SK-N-SH treated with all-trans-retinoic acid at 6 μM for 48 hours (cell line): ENCODE measurements at regions not wholly inside any gene's neighbourhood (a gene's known extent, or its start where the extent isn't known, plus 50 kb on each side); places are given as distances from the start of the nearest gene placed in this dataset.

Source experiments
- ATAC-seq: fragments of 200-7000 bp; cut with Tn5 transposase; 3 replicates; pipeline ENCODE4 v1.9.1; 2020; ENCODE audit warnings: mild to moderate bottlenecking, moderate library complexity
- ARNTL ChIP-seq: fragments of 450-650 bp; formaldehyde crosslinking; IDR thresholded peaks from 2 replicates; pipeline ENCODE4 v1.5.0; 2020; ENCODE audit warnings: low read depth, mild to moderate bottlenecking, moderate library complexity, borderline replicate concordance
- BACH2 ChIP-seq: fragments of 250-450 bp; sonication (Bioruptor Pico); IDR thresholded peaks from 2 replicates; pipeline ENCODE4 v1.9.0; 2021; ENCODE audit warnings: mild to moderate bottlenecking, borderline replicate concordance
- CSDC2 ChIP-seq: fragments of 250-450 bp; sonication (Bioruptor Pico); IDR thresholded peaks from 2 replicates; pipeline ENCODE4 v1.5.0; 2020; ENCODE audit warnings: mild to moderate bottlenecking, moderate library complexity
- GLIS3 ChIP-seq: fragments of 250-450 bp; sonication (Bioruptor Pico); IDR thresholded peaks from 2 replicates; pipeline ENCODE4 v1.5.0; 2020; ENCODE audit warnings: mild to moderate bottlenecking, moderate library complexity
- ISL1 ChIP-seq: fragments of 250-450 bp; sonication (Bioruptor Pico); IDR thresholded peaks from 2 replicates; pipeline ENCODE4 v2.1.2; 2022; ENCODE audit warnings: mild to moderate bottlenecking, moderate library complexity
- OSR1 ChIP-seq: fragments of 250-450 bp; sonication (Bioruptor Pico); IDR thresholded peaks from 2 replicates; pipeline ENCODE4 v1.8.0; 2022; ENCODE audit warnings: moderate library complexity, mild to moderate bottlenecking, inconsistent platforms
- POU6F1 ChIP-seq: fragments of 250-450 bp; sonication (Bioruptor Pico); IDR thresholded peaks from 2 replicates; pipeline ENCODE4 v1.8.0; 2021; ENCODE audit warnings: low read depth, mild to moderate bottlenecking, moderate library complexity, borderline replicate concordance
- PPARA ChIP-seq: fragments of 250-450 bp; sonication (Bioruptor Pico); IDR thresholded peaks from 2 replicates; pipeline ENCODE4 v1.5.0; 2020; ENCODE audit warnings: mild to moderate bottlenecking, borderline replicate concordance
- RARB ChIP-seq: fragments of 250-450 bp; sonication (Bioruptor Pico); IDR thresholded peaks from 2 replicates; pipeline ENCODE4 v1.8.0; 2021; ENCODE audit warnings: mild to moderate bottlenecking, moderate library complexity
- TCF4 ChIP-seq: fragments of 250-450 bp; sonication (Bioruptor Pico); IDR thresholded peaks from 2 replicates; pipeline ENCODE4 v1.8.0; 2021; ENCODE audit warnings: mild to moderate bottlenecking, moderate library complexity, borderline replicate concordance
- TOX ChIP-seq: fragments of 250-450 bp; sonication (Bioruptor Pico); IDR thresholded peaks from 2 replicates; pipeline ENCODE4 v1.8.0; 2021; ENCODE audit warnings: mild to moderate bottlenecking, moderate library complexity, borderline replicate concordance
- ZC3H10 ChIP-seq: fragments of 250-450 bp; sonication (Bioruptor Pico); IDR thresholded peaks from 2 replicates; pipeline ENCODE4 v1.5.1; 2021; ENCODE audit warnings: mild to moderate bottlenecking, moderate library complexity
- ZFP3 ChIP-seq: fragments of 250-450 bp; sonication (Bioruptor Pico); IDR thresholded peaks from 2 replicates; pipeline ENCODE4 v1.5.0; 2020; ENCODE audit warnings: mild to moderate bottlenecking, moderate library complexity
- ZFP30 ChIP-seq: fragments of 450-650 bp; formaldehyde crosslinking; IDR thresholded peaks from 2 replicates; pipeline ENCODE4 v1.5.0; 2022; ENCODE audit warnings: mild to moderate bottlenecking, moderate library complexity
- ZNF565 ChIP-seq: fragments of 450-650 bp; formaldehyde crosslinking; conservative IDR thresholded peaks from 2 replicates; pipeline ENCODE4 v1.5.0; 2020; ENCODE audit warnings: low read depth, mild to moderate bottlenecking, moderate library complexity
- ZNF70 ChIP-seq: fragments of 450-650 bp; formaldehyde crosslinking; IDR thresholded peaks from 2 replicates; pipeline ENCODE4 v1.5.0; 2020; ENCODE audit warnings: mild to moderate bottlenecking, moderate library complexity
- ZNF8 ChIP-seq: fragments of 450-650 bp; formaldehyde crosslinking; IDR thresholded peaks from 2 replicates; pipeline ENCODE4 v1.5.0; 2020; ENCODE audit warnings: mild to moderate bottlenecking, moderate library complexity
- TF ChIP-seq, protein P1 (sequence below): fragments of 250-450 bp; sonication (Bioruptor Pico); IDR thresholded peaks from 2 replicates; pipeline ENCODE4 v1.5.0; 2020; ENCODE audit warnings: mild to moderate bottlenecking, moderate library complexity

GRCh38 chr12:131616043-131616700, 94.7 kb upstream of the SFSWAP start:
- TF ChIP-seq ZFP30 (CRISPR knock-in tag) (no peak), ZC3H10 (CRISPR knock-in tag) (no peak), TOX (no peak), ZFP3 (CRISPR knock-in tag) (no peak), ISL1 (no peak), PPARA (CRISPR knock-in tag) (no peak), RARB (CRISPR knock-in tag) (no peak)
- TF ChIP-seq, protein P1, sequence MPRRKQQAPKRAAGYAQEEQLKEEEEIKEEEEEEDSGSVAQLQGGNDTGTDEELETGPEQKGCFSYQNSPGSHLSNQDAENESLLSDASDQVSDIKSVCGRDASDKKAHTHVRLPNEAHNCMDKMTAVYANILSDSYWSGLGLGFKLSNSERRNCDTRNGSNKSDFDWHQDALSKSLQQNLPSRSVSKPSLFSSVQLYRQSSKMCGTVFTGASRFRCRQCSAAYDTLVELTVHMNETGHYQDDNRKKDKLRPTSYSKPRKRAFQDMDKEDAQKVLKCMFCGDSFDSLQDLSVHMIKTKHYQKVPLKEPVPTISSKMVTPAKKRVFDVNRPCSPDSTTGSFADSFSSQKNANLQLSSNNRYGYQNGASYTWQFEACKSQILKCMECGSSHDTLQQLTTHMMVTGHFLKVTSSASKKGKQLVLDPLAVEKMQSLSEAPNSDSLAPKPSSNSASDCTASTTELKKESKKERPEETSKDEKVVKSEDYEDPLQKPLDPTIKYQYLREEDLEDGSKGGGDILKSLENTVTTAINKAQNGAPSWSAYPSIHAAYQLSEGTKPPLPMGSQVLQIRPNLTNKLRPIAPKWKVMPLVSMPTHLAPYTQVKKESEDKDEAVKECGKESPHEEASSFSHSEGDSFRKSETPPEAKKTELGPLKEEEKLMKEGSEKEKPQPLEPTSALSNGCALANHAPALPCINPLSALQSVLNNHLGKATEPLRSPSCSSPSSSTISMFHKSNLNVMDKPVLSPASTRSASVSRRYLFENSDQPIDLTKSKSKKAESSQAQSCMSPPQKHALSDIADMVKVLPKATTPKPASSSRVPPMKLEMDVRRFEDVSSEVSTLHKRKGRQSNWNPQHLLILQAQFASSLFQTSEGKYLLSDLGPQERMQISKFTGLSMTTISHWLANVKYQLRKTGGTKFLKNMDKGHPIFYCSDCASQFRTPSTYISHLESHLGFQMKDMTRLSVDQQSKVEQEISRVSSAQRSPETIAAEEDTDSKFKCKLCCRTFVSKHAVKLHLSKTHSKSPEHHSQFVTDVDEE (CRISPR knock-in tag): no peak
- ATAC-seq: no peak

DNA sequence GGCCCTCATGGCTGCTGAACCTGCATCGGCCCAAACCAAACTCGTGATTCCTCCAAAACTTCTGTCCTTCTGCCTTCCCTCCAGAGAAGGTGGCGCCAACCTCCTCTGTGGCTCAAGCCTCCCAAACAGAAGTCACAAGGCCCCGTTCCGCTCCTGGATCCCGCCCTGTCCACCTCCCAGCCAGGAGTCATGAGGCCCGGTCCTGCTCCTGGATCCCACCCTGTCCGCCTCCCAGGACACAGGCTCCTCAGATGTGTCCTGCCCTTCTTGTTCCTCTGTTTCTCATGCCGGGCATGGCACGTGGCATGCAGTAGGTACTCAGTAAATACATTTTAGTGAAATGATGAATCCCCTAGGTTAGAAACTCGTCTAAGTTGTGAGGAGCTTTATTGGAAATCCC, 94.2 kb upstream of the SFSWAP start:
- no peak for ATAC-seq
- TF ChIP-seq POU6F1 (CRISPR knock-in tag): no peak
- no peak for TF ChIP-seq ZFP3 (CRISPR knock-in tag)
- no peak for TF ChIP-seq ZNF565 (CRISPR knock-in tag)
- no peak for TF ChIP-seq TCF4 (CRISPR knock-in tag)
- no peak for TF ChIP-seq ZC3H10 (CRISPR knock-in tag)
- TF ChIP-seq BACH2 (CRISPR knock-in tag): no peak
- TF ChIP-seq, all 23 proteins: peak for 0

- no peak for ATAC-seq
Observed at GRCh38 chr12:131617179-131617578, 93.7 kb upstream of the SFSWAP start.

More at GRCh38 chr12:131617179-131617578, 93.7 kb upstream of the SFSWAP start:
- no peak for TF ChIP-seq ZNF70
- no peak for TF ChIP-seq OSR1
- no peak for TF ChIP-seq CSDC2 (CRISPR knock-in tag)
- no peak for TF ChIP-seq ZNF565 (CRISPR knock-in tag)
- TF ChIP-seq ZFP30 (CRISPR knock-in tag): no peak
- TF ChIP-seq ARNTL (CRISPR knock-in tag): no peak
- TF ChIP-seq, protein P1 (CRISPR knock-in tag): no peak
- no peak for TF ChIP-seq TOX
- TF ChIP-seq ZC3H10 (CRISPR knock-in tag): no peak
- no peak for TF ChIP-seq ZNF8 (CRISPR knock-in tag)
- no peak for TF ChIP-seq GLIS3
- no peak for TF ChIP-seq RARB (CRISPR knock-in tag)
- no peak for TF ChIP-seq TCF4 (CRISPR knock-in tag)
- no peak for TF ChIP-seq BACH2 (CRISPR knock-in tag)
- no peak for TF ChIP-seq PPARA (CRISPR knock-in tag)
- TF ChIP-seq POU6F1 (CRISPR knock-in tag): no peak
- TF ChIP-seq, all 23 proteins: peak for 0
